Sigmoid colon (tissue), 6 donors: ENCODE measurements at regions not wholly inside any gene's neighbourhood (a gene's known extent, or its start where the extent isn't known, plus 50 kb on each side); places are given as distances from the start of the nearest gene placed in this dataset.

Experiments used
- DNase-seq: peaks from one replicate; pipeline ENCODE4 v3.0.0-alpha.2; 2019
- H3K27ac ChIP-seq, 4 donors: fragments of 200-600 bp; sonication (generic); one replicate each; pipeline ENCODE4 v1.5.1; 2016 to 2019; ENCODE audit warnings: mild to moderate bottlenecking in 1 of 4
- H3K27me3 ChIP-seq, 3 donors: fragments of 200-600 bp; sonication (generic); one replicate each; pipeline ENCODE4 v1.5.1; 2019; ENCODE audit warnings: mild to moderate bottlenecking in 1 of 3
- H3K36me3 ChIP-seq, 4 donors: fragments of 200-600 bp; sonication (generic); one replicate each; pipeline ENCODE4 v1.5.1; 2016 to 2019
- H3K4me1 ChIP-seq, 4 donors: fragments of 200-600 bp; sonication (generic); one replicate each; pipeline ENCODE4 v1.5.1; 2017 to 2019
- H3K4me3 ChIP-seq, 4 donors: fragments of 200-600 bp; sonication (generic); one replicate each; pipeline ENCODE4 v1.5.1; 2017 to 2019; ENCODE audit warnings: mild to moderate bottlenecking in 2 of 4, moderate library complexity in 1 of 4
- H3K9me3 ChIP-seq, 4 donors: fragments of 200-600 bp in 3 of 4; sonication (generic) in 3 of 4; one replicate each; pipeline versions ENCODE4 v1.5.1 to v1.6.1; 2013 to 2019
- EP300 ChIP-seq, 4 donors: sonication (generic); formaldehyde crosslinking; IDR thresholded peaks; one replicate each; pipeline ENCODE4 v1.6.1; 2017; ENCODE audit warnings: antibody characterized with exemption in 4 of 4
- POLR2A ChIP-seq, 2 donors: fragments of 450-650 bp; IDR thresholded peaks; one replicate each; pipeline ENCODE4 v1.6.1; 2016; ENCODE audit warnings: antibody characterized with exemption in 2 of 2, mild to moderate bottlenecking in 2 of 2, moderate library complexity in 2 of 2
- POLR2AphosphoS5 ChIP-seq, 4 donors: sonication (generic); formaldehyde crosslinking; IDR thresholded peaks; one replicate each; pipeline ENCODE4 v1.6.1; 2017; ENCODE audit warnings: antibody characterized with exemption in 4 of 4
- WGBS, 2 donors: extraction: QIAGEN DNeasy Blood & Tissue Kit; methylation state at CpG; one replicate each; pipeline ENCODE4 v1.1.7; 2013; 5-methylcytosine and 5-hydroxymethylcytosine counted together
- intact Hi-C: fragments of 100-400 bp; cut with DNase I; formaldehyde crosslinking; loops from one replicate; pipeline ENCODE4 v1.15.1; 2023
- TF ChIP-seq, protein P1 (sequence below), 4 experiments: fragments of 450-650 bp in 3 of 4; fragments of 200-600 bp in 1 of 4; IDR thresholded peaks; one replicate each; pipeline ENCODE4 v1.5.1; 2016 to 2019; ENCODE audit warnings: antibody characterized with exemption in 4 of 4, mild to moderate bottlenecking in 3 of 4, moderate library complexity in 2 of 4
- donor health status: healthy with polysubstance abuse.
- donor health status: healthy.

DNA sequence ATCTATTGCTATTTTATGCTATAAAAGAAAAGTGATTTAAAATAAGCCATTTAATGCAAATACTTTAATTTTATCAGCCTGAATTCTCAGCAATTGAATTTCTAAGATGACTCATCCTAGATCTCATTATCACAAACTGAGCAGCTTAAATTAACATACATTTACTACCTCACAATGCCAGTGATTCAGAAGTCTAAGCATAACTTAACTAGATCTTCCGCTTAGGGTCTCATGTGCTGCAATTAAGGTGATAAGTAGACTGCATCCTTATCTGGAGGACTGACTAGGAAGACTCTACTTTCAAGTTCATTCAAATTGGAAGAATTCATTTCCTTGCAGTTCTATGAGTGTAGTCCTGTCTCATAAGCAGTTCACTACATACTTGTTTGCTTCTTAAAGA lies 286.6 kb downstream of the COL11A1 start:
- TF ChIP-seq, protein P1, sequence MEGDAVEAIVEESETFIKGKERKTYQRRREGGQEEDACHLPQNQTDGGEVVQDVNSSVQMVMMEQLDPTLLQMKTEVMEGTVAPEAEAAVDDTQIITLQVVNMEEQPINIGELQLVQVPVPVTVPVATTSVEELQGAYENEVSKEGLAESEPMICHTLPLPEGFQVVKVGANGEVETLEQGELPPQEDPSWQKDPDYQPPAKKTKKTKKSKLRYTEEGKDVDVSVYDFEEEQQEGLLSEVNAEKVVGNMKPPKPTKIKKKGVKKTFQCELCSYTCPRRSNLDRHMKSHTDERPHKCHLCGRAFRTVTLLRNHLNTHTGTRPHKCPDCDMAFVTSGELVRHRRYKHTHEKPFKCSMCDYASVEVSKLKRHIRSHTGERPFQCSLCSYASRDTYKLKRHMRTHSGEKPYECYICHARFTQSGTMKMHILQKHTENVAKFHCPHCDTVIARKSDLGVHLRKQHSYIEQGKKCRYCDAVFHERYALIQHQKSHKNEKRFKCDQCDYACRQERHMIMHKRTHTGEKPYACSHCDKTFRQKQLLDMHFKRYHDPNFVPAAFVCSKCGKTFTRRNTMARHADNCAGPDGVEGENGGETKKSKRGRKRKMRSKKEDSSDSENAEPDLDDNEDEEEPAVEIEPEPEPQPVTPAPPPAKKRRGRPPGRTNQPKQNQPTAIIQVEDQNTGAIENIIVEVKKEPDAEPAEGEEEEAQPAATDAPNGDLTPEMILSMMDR (IDR thresholded peaks at IDR 0.05): no peak
- TF ChIP-seq POLR2AphosphoS5 (IDR thresholded peaks at IDR 0.05): no peak
- no peak for TF ChIP-seq EP300 (IDR thresholded peaks at IDR 0.05)
- no peak for TF ChIP-seq POLR2A (IDR thresholded peaks at IDR 0.05)
- Histone ChIP-seq H3K4me1 (no peaks in the 10 kb centered on the region), H3K4me3 (no peak overlapping the region), H3K36me3 (no peaks in the 10 kb centered on the region), H3K27me3 (no peaks in the 10 kb centered on the region), H3K27ac (no peak overlapping the region), H3K9me3 (no peaks in the 10 kb centered on the region)
- intact Hi-C loops: no loop called here
- DNase-seq: no peak
- 93 to 96% methylated on average over 1 of the region's 1 CpG for WGBS, 2 donors

DNA sequence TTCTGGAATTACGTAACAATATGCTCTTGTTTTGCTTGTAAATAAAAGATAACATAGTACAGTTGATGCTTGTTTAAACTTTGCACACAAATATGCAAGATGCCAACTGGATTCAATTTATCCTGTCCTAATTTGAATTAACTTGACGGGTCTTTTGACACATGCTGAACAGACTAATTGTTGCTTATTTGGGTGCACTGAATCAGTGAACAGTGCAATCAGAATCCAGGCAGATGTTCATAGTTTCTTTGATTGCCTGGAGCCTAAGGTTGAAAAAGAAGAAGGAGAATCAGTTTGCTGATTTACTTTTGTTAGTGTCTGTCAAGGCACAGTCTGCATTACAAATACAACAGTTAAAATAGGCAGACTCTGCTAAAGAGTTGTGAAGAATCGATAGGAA lies 307.9 kb downstream of the COL11A1 start:
- no peak overlapping the region for H3K4me3 ChIP-seq
- no peaks in the 10 kb centered on the region for H3K4me1 ChIP-seq
- H3K27ac ChIP-seq: no peak overlapping the region
- intact Hi-C loops: no loop called here
- H3K27me3 ChIP-seq: no peaks in the 10 kb centered on the region
- no peak for DNase-seq
- TF ChIP-seq POLR2A (IDR thresholded peaks at IDR 0.05) (no peak), EP300 (IDR thresholded peaks at IDR 0.05) (no peak), POLR2AphosphoS5 (IDR thresholded peaks at IDR 0.05) (no peak)
- TF ChIP-seq, protein P1 (IDR thresholded peaks at IDR 0.05): no peak
- 71 to 83% methylated on average over 3 of the region's 3 CpGs for WGBS, 2 donors
- no peaks in the 10 kb centered on the region for H3K36me3 ChIP-seq
- no peaks in the 10 kb centered on the region for H3K9me3 ChIP-seq

DNA sequence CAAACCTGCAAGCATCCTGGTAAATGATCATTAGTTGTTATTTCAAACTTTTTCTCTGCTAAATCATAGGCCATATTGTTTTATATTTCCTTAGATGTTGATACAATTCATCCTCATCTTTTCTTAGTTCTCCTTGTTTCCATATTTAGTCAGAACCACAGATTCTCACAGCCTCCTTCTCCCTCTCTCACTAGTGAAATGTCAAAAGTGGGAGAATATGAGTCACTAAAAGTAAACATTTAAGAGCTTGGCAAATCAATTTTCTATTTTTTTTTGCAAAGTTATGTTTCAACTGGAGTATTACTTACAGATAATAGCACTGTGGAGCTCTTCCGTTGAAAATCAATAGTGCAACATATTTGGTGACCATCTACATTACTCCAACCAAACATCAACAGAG lies 308.8 kb downstream of the COL11A1 start:
- H3K27ac ChIP-seq: no peak overlapping the region
- WGBS, 2 donors: 74 to 89% methylated on average over 1 of the region's 1 CpG

DNA sequence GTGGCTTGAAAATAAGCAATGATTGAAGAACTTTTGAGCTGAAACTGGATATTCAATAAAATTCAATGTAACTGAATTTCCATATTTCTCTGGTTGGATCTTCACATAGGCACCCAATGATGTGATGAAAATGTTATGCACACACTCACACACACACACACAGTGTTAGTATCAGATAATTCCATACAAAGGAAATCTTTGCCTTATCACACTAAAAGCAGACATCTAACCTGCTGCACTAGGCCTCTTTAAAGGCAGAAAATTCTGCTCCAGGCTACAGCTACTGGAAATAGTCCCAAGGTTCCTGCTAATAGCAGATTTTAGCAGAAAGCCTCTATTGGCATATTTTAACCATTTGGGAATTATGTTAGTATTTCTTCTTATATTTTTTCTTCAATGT lies 309.6 kb downstream of the COL11A1 start:
- Histone ChIP-seq H3K27ac (no peak overlapping the region), H3K27me3 (no peaks in the 10 kb centered on the region), H3K9me3 (no peaks in the 10 kb centered on the region), H3K36me3 (no peaks in the 10 kb centered on the region), H3K4me1 (no peaks in the 10 kb centered on the region), H3K4me3 (no peak overlapping the region)
- TF ChIP-seq, protein P1 (IDR thresholded peaks at IDR 0.05): no peak
- TF ChIP-seq POLR2A (IDR thresholded peaks at IDR 0.05) (no peak), EP300 (IDR thresholded peaks at IDR 0.05) (no peak), POLR2AphosphoS5 (IDR thresholded peaks at IDR 0.05) (no peak)
- DNase-seq: no peak
- intact Hi-C loops: no loop called here

More for the DNA sequence above, 308.8 kb downstream of the COL11A1 start:
- no peaks in the 10 kb centered on the region for H3K4me1 ChIP-seq
- intact Hi-C loops: no loop called here
- no peak for TF ChIP-seq POLR2AphosphoS5 (IDR thresholded peaks at IDR 0.05)
- TF ChIP-seq EP300 (IDR thresholded peaks at IDR 0.05): no peak
- TF ChIP-seq, protein P1 (IDR thresholded peaks at IDR 0.05): no peak
- no peak for TF ChIP-seq POLR2A (IDR thresholded peaks at IDR 0.05)
- no peak overlapping the region for H3K4me3 ChIP-seq
- DNase-seq: no peak
- no peaks in the 10 kb centered on the region for H3K27me3 ChIP-seq
- no peaks in the 10 kb centered on the region for H3K9me3 ChIP-seq
- no peaks in the 10 kb centered on the region for H3K36me3 ChIP-seq

DNA sequence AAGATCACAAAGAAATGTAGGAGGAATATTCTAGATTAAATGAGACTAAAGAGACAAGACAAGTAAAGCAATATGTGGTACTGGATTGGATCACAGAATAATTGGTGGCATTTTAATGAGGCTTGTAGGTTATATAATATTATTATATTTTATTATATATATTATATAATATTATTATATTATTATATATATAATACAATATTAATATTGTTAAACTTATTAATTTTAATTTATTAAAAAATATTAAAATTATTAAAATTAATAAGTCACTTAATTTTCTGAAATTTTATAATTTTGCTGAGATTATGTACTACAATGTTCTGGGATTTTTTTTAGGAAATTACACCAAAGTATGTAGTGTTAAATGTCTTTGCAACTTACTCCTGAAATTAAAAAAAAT lies 311.9 kb downstream of the COL11A1 start:
- H3K27ac ChIP-seq: no peak overlapping the region
- no peaks in the 10 kb centered on the region for H3K4me1 ChIP-seq
- no peaks in the 10 kb centered on the region for H3K27me3 ChIP-seq
- no peak overlapping the region for H3K4me3 ChIP-seq
- intact Hi-C loops: no loop called here
- TF ChIP-seq POLR2AphosphoS5 (IDR thresholded peaks at IDR 0.05) (no peak), POLR2A (IDR thresholded peaks at IDR 0.05) (no peak), EP300 (IDR thresholded peaks at IDR 0.05) (no peak)
- TF ChIP-seq, protein P1 (IDR thresholded peaks at IDR 0.05): no peak
- no peak for DNase-seq
- no peaks in the 10 kb centered on the region for H3K36me3 ChIP-seq
- H3K9me3 ChIP-seq: no peaks in the 10 kb centered on the region
